A172 (cell line): ENCODE measurements at regions not wholly inside any gene's neighbourhood (a gene's known extent, or its start where the extent isn't known, plus 50 kb on each side); places are given as distances from the start of the nearest gene placed in this dataset.
"Not testable (repeated sequence)": the region's sequence is repeated elsewhere in the genome, so short reads cannot be mapped to it uniquely, and the experiment has no call there.

Source experiments
- DNase-seq: peaks from one replicate; pipeline ENCODE4 v3.0.0-alpha.2; 2015; ENCODE audit warnings: low spot score

DNA sequence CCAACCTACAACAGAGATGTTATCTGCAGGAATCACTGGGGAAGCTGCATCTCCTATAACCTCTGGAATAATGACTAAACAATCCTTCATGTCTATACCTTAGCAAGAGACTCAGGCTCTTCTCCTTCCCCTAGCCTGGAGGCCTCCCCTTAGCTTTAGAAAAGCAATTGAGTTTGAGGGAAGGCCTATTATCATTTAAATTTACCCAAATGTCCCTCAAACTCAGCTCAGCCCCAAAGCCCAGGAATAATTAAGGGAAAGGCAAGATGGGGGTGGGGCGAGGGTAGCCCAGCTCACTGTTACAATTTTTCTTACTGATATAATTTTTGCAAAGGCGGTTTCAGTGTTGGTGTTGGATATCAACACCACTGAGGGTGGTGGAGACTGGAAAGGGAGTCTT lies 151.4 kb upstream of the EEA1 start:
- DNase-seq = no peak

DNA sequence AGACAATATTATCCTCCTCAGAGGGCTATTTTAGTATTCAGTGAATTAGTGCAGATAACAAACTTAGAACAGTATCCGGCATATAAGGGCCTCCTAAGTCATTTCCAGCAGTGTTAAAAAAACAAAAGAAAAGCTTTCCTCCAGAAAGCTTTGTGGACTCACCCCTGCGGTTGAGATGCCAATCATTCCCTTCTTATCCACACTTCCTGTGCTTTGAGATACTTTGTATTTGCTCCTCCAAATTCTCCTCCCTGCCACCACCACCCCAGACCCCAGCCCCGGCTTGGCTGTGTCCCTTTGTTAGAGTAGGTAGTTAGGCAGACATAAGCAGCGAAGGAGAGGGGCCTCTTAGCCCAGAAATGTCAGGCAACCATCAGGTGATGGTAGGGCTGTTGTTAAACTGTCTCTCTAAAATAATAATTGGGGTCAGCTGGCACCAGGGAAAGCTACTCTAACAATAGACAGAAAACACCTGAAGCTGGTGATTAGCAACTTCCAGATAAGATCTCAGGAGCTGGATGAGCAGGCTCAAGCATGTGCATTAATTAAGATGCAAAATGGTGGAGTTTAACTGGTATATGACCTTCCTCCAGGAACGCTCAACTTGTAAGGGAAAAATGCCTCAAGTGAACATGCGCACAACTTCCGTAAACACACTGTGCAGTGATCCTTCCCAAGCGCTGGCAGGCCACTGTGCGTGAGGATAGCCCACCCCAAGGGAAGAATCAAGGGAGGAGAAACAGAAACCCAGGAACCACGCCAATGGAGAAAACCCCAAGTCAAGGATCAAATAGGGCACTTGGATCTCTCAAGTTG lies 152.1 kb upstream of the EEA1 start:
- peak; percentile 76 for DNase-seq

DNA sequence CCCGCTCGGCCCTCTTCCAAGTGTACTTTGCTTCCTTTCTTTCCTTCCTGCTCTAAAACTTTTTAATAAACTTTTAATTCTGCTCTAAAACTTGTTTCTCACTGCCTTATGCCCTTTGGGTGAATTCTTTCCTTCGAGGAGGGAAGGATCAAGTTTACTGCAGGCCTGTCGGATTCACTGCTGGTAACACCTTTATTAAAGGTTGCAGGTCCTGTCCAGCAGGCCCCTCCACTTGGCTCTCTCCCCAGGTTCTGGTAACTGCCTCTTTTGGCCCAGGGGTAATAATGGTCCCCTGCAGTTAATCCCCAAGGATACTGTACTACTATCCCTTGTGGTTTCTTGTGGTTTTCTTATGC lies 152.7 kb upstream of the EEA1 start:
- no peak for DNase-seq

DNA sequence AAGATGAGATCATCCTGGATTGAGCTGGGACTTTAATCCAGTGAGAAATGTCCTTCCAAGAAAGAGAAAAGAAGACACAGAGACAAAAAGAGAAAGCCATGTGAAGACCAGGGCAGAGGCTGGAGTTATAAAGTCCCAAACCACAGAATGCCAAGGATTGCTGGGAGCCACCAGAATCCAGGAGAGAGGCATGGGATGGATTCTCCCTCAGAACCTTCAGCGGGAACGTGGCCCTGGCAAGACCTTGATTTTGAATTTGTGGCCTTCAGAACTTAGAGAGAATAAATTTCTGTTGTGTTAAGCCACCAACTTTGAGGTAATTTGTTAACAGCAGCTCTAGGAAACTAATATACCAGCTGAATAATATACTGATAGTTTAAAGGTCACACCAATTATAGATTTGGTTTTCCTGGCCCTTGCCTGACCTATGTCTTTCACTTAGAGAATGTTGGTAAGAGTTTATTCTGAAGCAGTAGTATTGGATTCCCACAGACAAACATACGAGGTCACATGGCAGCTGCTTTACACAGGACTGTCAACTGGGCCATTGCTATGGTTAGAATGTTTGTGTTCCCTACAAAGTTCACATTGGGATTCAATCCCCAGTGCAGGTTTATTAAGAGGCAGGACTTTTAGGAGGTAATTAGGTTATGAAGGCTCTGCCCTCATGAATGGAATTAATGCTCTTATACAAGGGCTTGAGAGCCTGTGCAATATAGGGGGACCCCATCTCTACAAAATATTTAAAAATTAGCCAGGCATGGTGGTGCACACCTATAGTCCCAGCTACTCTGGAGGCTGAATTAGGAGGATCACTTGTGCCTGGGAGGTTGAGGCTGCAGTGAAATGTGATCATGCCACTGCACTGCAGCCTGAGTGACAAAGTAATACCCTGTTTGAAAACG lies 156.5 kb upstream of the EEA1 start:
- no peak for DNase-seq

DNA sequence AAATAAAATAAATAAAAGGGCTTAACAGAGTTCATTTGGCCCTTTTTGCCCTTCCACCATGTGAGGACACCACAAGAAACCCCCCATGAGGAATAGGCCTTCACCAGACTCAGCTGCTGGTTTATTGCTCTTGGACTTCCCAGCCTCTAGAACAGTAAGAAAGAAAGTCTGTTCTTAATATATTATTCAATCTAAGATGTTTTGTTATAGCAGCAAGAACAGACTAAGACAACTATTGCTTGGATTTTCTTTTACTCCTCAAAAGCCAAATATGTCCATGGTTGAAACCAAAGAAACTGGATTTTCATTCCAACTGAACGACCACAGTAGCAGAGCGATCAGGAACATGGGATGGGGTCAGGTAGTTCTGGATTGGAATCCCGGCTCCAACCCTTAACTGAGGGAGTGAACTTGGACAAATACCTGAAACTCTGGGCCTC lies 157.2 kb upstream of the EEA1 start:
- DNase-seq = no peak

DNA sequence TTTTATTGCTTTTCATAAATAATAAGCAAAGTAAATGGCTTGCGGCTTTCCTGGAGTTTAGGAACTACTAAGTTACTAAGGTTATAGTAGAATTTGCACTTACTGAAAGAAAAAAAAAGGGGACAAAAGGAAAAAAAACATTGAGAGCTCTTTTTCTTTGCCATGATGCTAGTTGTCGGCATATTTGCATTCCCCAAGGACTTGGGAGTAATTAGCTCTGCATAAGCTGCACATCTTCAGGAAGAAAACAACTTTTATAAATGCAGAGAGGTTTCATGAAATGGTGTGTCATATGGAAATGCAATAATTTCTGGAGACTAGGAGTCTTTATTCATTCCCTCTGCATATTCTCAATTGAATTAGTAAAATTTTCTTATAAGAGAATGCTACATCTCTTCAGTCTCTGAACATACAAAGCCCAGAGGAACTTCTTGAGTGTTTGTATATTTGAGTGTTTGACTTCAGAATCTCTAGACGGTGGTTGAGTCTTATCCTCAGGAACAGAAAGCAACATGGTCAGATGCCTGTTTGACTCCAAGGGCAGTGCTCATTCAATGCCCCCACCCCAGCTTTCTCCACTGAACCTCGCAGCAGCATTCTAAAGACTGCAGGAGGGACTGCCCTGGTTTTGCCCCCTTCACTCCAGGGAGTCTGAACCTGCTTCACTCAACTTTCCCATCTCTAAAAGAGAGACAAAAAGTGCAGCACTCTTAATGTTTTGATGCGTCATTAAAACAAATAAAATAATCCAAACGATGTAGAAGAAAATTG lies 158.9 kb upstream of the EEA1 start:
- DNase-seq = no peak

DNA sequence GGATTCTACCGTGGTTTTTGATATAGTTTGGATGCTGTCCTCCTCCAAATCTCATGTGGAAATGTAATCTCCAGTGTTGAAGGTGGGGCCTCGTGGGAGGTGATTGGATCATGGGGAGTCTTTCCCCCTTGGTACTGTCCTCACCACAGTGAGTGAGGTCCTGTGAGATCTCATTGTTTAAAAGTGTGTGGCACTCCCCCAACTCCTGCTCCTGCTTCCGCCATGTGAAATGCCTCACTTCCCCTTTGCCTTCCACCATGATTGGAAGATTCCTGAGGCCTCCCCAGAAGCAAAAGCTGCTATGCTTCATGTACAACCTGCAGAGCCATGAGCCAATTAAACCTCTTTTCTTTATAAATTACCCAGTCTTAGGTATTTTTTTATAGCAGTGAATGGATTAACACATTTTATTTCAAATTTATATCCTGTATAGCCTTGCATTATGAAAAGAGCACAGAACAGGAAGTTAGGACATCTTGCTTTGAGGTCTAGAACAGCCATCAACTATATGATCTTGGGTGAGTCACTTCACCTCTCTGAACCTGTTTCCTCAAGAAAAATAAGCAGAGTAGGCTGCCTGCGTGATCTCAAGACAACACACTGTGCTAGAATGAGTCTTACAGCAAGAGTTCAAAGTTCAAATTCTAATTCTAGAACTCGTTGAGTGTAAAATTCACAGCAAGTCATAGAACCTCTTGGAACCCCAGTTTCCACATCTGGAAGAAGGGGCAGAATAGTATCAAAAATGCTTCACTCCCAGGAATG lies 160.9 kb upstream of the EEA1 start:
- peak; percentile 78 for DNase-seq

DNA sequence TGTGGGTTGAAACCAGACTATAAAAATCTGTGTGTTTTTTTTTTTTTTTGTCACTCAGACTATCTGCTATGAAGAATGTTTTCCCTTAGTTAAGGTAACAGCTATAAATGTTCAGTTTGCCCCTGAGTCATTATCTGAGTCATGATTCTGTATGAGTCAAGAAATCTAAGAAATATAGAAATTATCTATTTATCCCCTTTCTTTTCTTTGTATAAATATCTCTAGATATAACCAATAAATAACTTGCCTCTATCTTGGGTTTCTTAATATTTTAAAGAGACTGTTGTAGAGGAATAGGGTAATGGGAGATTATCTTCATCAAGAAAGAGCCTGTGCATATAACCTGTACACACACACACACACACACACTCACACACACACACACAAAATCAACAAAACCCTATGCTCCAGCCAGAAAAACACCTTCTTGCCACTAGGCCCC lies 161.7 kb upstream of the EEA1 start:
- peak; percentile 62 for DNase-seq

DNA sequence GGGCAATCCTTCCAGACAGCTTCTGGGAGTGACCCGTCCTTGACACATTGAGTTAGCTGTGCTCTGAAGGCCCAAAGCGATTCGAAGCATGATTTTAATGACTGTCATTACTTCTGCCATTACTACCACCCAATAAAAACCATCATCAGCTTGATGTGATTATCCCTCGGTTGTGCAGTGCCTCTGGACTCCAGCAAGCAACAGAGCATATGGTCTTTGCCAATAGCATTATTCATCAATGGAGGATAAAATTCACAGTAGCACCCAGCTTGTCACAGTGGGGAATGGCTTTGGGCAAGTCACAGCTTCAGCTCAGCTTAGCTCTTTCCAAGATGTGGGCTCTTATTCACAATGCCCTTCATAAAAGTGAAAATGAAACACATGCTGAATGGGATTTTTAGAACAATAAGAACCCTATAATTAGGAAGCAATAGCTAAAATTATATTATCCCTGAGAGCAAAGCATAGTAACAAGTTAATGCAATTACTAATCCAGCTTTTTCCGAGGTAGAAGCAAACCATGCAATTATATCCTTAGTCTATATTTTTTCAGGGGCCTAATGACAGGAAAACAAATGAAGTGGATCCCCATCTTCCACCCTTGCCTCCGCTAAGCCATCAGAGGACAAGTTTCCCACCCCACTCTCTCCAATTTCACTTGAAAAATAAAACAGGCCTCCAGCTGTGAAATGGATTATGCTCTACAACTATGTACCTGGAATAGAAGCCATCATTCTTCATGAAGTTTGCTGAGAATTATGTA lies 163.0 kb upstream of the EEA1 start:
- no peak for DNase-seq

DNA sequence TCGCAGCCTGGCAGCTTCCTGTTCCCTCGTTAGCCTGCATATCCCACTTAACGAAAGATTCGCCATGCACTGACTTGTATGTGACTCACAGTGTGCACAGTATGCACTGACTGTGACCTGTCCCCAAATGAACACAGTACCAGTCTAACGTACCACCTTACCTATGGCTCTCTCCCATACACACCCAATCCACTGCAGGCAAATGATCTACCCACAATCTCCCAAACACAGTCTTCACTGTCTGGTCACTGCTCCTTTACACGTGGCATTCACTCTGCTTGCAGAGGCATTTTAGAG lies 163.5 kb upstream of the EEA1 start:
- no peak for DNase-seq

DNA sequence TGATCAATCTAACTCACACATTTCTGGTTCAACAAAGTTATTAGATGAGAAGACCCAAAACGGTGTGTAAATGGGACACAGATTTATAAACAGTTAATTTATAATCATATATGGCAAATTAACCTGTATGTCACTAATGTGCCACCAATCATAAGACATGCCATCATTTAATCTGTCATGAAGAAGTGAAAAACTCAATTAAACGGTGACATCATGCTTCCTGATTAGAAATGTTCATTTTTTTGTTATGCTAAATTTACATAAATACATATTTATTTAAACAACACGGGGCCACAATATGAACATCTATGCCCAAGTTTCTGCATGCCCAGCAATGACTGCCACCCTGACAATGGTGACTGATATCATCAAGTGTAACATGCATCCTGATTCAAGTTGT lies 164.1 kb upstream of the EEA1 start:
- DNase-seq = no peak

DNA sequence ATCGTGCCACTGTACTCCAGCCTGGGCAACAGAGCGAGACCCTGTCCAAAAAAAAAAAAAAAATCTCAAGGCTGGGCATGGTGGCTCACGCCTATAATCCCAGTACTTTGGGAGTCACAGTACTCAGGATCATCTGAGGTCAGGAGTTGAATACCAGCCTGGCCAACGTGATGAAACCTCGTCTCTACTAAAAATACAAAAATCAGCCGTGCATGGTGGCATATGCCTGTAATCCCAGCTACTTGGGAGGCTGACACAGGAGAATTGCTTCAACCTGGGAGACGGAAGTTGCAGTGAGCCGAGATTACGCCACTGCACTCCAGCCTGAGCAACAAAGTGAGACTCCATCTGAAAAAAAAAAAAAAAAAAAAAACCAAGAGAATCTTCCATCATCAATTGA lies 165.1 kb upstream of the EEA1 start:
- not testable (repeated sequence) for DNase-seq

DNA sequence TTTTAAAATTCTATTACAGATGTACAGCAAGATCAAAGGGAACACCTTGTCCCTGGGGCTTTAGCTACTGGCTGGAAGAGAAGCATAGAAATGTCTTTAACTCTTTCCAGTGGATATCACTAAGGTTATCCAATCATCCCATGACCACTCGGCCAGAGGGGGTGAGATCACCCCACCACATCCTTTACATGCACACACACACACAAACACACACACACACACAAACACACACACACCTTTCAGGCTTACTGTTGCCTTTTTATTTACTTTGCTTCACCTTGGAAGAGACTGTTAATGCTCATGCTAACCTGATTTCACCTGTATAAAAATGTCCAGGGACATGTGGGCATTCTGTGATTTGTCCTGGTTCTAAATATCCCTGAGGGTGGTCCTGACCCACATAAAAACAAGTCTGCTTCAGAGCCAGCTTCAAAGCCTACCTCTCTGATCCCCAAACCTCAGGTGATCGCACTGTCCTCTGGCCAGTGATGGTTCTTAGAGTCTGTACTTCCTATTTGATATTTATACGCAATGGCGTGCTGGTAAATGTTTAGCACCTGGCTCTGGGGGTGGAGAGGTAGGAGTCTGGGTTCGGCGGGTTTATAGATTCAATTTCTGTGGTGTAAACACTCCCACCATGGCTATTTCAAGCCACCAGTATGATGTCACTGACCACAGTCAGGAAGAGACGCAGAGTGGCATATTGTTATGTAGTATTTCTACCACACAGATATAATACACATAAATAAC lies 166.1 kb upstream of the EEA1 start:
- DNase-seq = no peak

DNA sequence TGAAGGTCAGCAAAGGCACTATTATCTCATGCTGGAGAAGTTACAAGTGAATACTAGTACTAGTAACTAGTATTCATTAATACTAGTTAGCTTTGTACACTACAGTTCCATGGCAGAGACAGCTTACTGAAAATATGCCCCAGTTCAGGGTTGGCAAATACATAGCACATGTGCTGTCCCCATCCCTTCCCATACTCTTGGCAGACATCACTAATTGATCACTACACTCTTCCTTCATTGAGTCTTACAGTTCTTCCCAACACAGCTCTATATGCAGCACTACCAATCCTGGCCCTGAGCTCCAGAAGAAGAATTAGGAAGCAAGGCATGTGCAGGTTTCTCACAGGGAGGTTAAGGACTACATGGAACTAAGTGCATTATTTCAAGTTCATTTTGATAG lies 168.3 kb upstream of the EEA1 start:
- no peak for DNase-seq

DNA sequence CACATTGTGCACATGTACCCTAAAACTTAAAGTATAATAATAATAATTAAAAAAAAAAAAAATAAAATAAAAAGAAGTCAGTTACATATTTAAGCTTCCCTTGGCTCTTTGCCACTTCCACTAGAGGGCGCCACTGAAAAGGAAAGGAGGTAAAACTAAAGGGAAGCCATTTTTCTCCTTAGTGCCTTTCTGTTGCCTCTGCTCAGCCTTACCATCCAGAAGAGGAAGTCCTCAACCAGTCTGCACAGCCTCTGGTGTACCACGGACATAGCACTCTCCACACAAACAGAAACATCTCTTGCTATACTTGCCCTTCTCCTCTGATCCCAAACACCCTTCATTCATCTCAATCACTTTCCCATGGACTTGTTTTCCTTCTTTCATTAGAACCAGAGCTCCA lies 169.0 kb upstream of the EEA1 start:
- DNase-seq = peak; percentile 39

DNA sequence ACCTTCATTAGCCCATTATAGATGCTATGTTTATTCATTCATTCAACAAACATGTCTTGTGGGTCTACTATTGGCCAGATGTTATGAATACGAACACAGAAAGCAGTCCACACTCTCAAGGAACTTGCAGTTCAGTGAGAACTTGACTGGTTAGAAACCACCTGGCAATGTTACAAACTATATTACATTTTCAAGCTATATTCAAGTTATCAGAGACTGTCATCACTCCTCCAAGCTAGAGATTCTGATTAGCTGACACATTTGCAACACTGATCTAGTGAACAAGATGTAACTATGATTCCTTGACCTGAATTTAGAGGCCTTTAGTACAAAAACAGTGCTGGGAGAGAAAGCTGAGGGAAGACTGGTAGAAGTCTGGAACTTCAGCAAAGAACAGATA lies 170.7 kb upstream of the EEA1 start:
- DNase-seq = no peak

DNA sequence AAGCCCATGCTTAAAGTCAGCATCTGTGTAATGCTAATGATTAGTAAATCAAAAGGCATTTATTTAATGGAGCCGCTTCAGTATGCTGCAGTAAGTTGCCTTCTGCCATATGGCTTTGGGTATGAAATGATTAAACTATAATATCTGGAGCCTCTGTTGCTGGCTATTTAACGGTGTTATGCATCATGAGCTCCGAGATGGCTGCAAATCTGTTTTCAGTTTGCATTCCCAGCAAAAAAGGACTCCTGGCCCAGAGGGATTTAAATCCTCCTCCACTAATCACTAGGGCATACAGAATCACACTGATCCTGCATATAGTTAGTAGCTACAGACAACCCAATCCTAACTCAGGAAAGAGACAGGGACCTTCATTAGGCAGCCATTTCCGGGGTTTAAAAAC lies 171.5 kb upstream of the EEA1 start:
- DNase-seq = no peak

DNA sequence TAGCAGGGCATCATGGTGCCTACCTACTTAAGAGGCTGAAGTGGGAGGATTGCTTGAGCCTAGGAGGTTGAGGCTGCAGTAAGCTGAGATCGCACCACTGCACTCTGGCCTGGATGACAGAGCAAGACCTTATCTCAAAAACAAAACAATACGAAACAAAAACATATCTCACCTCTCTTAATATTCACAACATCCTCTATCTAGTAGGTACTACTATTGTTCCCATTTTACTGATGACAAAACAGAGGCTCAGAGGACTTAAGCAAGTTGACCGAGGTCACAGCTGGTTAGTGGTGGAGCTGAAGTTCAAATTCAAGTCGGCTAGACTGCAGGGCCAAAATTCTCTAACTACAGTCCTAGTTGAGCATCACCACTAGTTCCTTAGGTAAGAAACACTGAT lies 172.3 kb upstream of the EEA1 start:
- DNase-seq = no peak

DNA sequence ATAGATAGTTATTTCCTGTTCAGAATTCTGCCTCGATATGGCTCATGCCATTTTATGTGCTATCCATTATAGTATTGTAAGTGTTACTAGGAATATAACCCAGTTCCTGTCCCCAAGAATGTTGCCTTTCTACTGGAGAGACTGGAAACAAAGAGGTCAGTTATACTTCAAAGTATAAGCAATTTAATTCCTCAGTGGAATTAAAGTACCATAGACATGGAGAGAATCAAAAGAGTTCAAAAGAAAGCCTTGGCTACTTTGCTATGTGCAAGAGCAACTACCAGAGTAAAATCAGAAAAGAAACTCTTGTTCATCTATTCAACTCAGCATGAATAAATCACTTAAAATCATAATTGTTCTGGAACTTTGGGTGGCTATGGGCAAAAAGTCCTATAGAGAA lies 173.2 kb upstream of the EEA1 start:
- DNase-seq = no peak

DNA sequence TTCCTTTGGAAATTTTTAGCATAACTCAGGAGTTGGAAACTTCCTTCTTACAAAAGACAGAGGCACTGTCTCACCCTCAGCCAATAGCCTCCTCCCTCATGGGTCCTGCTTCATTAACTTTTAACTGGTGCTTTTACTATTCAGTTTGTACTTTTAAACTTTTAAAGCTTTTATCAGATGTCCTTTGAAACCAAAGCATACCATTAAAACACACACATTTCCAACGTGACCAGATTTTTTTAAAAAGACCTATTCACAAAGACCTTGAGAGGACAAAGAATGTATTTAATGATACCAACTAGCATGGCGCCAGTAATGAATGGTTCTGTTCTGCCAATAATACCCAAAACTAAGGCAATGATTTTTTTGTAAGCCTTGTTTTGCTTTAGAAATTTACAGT lies 173.6 kb upstream of the EEA1 start:
- no peak for DNase-seq
